Retina (tissue), 1 donor: ENCODE measurements at regions not wholly inside any gene's neighbourhood (a gene's known extent, or its start where the extent isn't known, plus 50 kb on each side); places are given as distances from the start of the nearest gene placed in this dataset.

Experiments used
- DNase-seq: peaks from one replicate; pipeline ENCODE4 v3.0.0-alpha.2; 2016

DNA sequence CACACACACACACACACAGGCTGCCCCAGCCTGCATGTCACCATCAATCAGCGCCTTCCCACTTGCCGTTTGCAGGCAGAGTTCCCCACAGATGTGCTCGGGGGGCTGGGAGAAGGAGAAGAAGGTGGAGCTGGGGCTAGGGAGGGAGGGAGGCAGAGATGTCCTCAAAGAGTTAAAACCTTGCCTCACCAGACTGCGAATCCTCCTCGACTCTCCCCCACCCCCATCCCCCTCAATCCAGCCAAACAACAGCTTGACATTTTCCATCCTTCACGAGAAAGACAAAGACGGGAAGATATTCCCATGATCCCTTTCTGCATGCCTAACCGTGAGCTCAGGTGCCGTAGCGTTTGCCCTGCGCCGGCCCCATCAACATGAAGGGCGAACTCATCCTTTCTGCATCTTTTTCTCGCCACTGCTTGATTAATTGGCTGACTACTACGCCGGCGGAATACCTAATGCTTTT, 365.5 kb downstream of the MIAT start:
- peak; percentile 69 for DNase-seq

DNA sequence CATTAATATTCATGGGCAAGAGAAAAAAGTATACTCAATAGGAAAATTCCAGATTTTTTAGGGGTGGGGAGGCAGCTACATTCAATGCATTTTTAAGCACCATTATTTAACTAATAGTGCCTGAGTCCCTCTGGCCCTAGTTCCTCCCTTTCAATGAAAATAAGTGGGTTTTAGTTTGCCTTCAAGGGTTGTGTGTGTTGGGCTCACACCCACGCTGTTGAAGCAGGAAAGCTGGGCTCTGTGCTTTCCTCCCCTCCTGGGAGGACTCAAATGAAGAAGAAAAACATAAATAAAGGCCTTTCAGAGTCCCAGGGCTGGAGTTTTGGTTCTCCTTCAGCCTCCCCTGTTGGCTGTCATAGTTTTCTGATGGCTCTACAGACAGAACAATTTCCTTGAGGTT, 366.2 kb downstream of the MIAT start:
- no peak for DNase-seq

DNA sequence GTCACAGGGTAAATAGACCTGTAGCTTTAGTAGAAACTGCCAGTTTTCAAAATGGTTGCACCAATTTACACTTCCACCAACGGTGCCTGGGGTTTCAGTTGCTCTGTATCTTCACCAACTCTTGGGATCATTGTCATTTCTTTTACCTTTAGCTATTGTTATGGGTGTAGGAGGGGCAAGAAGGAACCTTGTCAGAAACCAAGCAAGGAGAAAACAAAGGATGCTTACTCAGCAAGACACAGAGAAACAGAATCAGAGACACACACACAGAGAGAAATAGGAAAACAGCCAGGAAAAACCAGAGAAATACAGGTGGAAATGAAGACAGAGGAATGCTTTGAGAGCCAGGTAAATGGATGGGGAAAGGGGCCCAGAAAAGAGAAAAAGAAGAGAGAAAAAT, 367.6 kb downstream of the MIAT start:
- no peak for DNase-seq

DNA sequence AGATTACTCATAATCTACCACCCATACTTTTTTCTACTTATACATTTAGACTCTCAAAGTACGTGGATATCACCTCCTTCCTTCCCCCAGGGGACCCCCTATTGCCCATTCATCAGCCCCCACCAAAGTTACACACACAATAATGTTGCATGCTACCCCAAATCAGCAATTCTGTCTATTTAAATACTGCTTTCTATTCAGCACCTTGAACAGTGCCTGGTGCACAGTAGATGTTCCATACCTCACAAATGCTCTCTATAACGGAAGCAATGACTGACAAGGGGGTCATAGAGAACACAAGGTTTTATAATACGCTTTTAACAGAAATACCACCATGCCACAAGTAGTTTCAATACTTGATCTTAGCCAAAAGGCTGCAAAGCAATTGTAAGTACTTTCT, 370.7 kb downstream of the MIAT start:
- DNase-seq = no peak

DNA sequence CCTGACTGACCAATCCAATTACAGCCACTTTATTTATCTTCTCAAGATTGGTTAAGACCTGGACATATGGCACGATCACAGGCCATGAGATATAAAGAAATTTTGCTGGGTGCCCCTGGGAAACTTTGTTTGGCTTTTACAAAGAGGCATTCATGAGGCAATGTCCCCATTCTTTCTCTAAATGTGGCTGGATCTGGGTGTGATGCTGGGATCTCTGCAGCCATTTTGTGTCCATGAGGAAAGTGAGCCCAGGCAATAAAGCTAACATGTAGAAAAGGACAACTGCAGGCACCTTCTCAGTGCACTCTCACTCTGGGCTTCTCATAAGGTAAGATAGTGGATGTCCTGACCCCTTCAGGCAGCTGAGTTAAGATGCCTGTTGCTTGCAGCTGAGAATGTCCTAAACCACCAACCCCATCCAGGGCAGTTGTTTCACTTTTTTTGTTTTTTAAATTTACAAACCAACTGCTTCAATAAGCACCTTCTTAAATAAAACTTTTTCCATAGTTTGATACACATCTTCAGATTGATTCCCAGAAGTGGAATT, 372.3 kb downstream of the MIAT start:
- DNase-seq = no peak

DNA sequence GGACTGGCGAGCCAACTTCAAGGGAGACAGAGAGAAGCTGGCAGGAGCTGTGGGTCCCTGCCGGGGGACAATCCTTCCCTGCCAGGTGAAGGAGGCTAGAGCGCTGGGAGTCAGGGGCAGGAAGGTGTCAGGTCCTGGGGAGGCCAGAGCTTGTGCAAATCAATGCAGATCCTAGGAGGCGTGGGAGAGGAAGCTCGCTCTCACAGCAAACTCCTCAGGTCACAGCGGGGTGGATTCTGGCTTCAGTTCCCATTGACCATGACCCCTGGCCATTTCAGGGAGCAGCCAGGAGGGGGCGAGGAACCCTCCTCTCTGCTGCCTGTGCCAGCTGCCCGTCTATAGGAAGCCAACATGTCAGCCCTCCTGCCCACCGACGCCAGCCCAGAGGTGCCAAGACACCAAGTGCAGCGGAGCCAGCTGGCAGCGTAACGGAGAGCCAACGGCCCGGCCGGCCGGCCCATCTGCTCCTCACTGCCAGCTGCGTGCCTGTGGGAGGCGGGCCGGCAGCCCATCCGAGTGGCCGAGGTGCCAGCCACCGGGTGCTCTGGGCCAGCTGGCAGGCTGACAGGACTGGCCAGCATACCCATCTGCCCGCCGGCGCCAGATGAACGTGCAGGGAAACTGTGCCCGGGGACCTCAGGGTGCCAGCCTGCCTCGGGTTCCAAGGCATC, 374.8 kb downstream of the MIAT start:
- DNase-seq = peak; percentile 77

DNA sequence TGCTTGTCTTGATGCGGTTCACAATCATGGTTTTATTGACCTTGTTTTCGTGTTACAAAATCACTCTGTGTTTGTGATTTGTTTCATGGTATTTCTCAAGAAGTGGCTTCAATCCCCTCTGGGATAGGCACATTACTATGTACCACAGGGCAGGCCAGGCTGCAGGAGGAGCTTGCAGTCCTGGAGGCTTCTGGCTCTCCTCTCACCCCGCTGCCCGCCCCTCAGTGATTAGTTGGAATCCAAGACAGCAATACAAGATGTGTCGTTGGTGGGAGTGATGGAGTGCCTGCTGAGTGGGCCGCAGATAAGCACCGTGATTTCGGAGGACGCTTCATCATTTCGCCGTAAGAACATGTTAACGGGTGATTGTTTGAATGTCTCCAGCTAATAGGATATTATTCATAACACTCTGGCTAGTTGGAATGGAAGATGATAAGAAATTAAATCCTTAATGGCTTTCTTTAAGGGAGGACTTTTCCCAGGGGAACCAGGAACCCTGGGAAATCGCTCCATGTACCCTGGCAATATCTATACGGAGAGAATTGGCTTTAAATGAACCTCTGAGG, 384.4 kb downstream of the MIAT start:
- peak; percentile 21 for DNase-seq

DNA sequence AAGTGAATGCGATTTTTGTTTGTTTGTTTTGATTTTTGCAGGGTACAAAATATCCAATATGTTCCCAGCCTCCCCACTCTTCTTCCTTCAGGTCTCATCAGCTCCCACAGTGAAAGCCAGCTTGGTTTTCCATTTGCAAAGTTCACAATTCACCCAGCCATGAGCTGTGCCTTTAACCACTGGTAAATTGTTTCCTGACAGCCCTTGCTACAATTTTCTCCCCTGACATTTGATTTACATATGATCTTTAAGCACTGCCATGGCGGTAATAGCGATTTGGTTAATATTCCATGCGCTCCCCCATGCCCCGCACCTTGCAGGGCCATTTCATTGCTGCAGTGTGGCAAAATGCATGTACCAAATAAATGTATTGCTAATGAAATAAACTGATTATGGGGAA, 385.9 kb downstream of the MIAT start:
- DNase-seq = no peak

DNA sequence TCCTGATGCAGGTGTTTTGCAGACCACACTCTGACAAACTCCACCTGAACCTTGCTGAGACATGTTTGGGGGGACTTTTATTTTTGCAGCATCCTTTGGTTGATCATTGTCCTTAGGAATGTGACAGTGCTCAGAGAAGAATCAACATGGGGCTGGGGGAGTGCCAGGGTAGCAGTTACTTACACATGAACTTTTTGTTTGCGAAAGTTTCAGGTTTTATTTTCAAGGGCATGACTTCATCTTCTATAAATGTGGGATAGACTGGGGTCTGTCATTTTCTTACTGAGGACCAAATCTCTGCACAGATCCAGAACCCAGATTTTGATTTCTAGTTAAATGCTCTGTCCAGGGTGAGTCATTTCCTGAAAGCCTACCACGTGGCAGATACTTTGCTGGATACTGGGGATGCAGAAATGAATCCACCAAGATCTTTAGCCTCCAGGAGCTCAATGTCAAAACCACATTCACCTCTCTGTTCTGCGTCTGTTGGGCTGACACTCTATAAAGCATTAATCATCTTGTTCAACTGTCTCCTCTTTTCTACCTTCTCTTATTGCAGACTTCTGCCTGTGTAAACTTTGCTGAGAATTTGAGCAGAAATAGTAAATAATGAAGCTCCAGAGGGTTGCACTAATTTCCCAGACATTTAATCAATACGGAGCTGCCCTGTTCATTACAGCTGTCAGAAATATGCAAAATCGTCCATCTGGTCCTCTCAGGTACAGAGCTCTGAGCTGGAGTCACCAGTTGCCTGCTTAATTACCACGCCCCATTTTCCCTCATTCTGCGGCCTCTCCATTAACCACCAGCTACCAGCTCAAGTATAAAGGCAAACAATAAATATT, 387.9 kb downstream of the MIAT start:
- peak; percentile 32 for DNase-seq

DNA sequence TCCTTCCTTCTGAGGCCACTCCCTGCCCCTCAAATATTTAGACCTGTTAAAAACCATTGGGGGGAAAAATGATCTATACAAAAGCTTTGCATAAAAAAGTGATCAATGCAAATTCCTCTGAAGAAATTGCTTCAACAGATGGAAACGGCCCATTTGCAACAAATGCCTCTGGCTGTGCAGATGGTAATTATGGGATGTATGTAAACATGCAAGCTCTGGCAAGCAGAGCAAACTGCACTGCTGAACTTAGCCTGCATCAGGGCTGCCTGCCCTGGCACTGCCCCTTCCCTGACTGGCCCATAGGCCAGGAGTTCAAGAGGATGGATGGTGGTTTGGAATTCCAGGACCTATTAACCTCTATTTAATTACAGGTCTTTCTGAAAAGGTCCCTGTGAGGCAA, 388.7 kb downstream of the MIAT start:
- DNase-seq = no peak

DNA sequence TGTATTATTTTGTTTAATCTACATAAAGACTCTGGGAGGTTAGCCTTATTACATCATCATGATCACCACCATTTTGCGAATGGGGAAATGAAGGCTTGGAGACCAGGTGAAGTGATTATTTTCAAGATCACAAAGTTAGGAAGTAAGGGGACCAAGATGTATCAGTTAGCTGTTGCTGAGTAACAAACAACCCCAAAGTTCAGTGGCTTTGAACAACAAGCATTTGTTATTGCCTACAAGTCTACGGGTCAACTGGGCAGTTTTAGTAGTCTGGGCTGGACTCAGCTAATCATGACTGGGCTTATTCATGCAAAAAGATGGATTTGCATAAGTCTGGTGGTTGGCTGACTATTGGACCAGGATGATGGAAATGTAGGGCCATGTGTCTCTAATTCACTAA, 389.2 kb downstream of the MIAT start:
- DNase-seq = no peak

DNA sequence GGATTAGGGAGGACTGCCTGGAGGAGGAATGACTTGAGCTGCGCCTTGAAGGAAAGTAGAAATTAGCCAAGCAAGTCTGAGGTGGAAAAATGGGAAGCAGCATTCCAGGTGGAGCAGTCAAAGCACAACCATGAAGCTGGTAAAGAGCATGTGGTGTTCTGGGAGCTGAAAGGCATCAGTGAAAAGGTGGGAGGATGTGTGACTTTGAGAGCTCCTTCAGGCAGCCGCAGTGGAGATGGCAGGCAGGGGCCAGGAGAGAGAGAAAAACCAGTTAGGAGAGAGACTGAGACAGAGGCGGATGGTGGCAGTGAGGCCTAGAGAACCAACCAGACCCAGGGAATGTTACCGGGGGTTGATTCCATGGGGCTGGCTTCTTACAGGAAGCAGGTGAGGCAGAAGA, 393.4 kb downstream of the MIAT start:
- no peak for DNase-seq

DNA sequence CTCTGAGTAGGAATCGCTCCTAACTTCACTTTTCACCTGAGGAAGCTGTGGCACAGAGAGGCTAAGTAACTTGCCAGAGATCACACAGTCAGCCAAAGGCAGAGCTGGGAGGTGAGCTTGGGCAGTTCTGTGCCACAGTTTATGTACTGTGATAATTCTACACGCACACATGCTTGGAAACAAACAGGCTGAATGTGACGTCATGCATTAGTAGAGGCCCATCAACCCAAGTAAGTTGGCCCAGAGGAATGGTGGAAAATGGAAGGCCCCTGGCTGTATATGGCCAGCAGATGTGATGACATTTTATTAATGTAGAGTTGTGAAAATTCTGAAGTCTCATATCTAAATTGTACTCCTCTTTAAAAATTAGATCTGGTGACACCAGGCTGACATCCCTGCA, 394.0 kb downstream of the MIAT start:
- no peak for DNase-seq

DNA sequence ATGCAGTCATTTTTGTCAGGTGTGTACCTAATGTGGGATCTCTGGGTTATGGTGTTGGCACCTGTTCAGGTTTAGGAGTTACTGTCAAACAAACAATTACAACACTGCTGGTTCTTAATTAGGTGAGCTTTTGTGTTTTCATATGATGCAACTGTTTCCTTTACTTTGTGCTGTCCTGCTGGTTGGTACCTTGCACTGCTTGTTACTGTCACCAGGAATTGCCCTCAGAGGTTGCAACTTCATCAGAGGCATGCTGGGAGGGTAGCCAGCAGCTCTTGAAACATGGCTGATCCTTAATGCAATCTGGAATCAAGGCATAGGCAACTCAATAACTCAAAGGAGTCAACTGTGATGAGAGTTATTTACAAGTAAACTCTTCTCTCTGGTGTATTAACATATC, 400.3 kb downstream of the MIAT start:
- no peak for DNase-seq

DNA sequence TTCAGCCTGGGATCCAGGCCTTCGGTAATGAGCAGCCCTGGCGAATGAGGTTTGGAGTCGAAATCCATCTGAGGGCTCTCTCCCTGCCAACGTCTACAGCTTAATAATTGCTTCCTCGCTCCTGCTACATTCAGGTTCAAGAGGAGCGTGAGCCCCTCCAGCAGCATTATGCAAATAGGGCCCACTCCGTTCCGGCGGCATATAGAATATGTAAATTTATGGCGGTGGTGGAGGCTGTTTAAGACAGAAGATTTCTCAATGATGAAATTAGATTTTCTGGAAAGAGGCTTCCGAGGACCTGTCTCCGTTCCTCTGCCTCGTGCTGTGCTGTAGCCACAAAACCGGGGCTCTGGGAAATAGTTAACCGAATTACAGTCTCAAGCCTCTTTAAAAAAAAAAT, 402.8 kb downstream of the MIAT start:
- DNase-seq = no peak

DNA sequence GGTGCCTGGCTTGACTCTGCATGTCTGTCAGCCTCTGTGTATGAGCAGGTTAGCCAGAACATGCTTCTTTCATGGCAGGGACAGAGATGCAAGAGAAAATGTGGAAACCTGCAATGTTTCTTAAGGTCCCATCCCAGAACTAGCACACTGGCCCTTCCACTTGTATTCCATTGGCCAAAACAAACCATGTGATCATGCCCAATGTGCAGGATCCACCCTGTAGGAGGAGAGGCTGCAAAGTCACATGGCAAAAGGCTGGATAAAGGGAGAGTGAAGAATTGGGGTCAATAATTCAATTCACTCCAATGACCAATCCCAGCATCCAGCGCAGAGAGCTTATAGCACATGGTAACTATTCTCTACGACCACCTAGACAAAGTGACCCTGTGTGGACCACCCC, 405.5 kb downstream of the MIAT start:
- no peak for DNase-seq

DNA sequence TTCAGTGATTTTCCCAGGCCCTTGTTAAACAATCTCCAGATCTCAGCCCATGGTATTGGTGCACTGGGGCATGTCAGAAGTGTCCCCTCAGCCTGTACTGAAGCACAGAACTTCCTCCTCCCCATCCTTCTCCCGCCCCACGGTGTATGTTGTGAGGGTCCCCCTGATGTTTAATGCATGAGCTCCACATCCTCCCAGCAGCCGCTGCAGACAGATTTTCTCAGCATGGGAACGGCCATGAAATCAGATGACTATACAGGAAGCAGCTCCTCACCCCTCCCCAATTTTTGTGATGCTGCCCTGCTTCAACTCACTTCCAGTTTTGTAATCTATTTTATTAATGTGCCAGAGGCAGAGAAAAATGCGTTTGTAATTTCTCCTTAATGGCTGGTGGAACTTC, 406.0 kb downstream of the MIAT start:
- DNase-seq = peak; percentile 42

DNA sequence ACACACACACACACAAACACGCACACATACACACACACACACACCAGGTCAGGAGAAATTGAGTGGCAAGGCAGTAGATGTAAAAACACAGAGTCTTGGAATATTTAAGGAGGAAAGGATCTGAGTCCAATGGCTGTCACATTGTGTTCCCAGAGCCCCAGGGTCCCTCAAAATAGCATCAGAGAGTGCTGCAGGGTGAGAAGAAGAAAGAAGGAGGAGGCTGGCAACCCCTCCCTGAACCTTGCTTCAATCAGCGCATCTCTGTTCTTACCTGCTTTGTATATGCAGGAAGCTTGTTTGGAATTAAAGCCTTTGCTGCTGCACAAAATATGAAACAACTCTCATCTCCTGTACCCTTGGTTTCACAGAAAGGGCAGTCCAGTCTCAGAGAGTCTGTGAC, 406.5 kb downstream of the MIAT start:
- DNase-seq = no peak

DNA sequence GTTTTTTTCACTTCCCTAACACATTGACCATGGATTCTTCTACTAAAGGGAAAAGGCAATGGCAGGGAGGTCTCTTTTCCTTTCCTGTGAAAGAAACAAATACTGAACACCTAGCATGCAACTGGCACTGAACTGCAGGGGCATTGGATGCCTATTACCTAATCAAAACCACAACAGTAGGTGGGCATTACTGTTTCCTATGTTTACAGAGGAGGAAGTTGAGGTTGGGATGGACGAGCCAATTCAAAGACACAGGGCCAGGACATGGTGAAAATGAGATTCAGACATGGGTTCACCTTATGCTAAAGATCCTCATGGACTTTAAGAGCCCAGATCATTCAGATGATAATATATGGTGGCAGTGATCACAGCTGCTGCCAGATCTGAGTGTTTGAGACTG, 407.0 kb downstream of the MIAT start:
- no peak for DNase-seq

DNA sequence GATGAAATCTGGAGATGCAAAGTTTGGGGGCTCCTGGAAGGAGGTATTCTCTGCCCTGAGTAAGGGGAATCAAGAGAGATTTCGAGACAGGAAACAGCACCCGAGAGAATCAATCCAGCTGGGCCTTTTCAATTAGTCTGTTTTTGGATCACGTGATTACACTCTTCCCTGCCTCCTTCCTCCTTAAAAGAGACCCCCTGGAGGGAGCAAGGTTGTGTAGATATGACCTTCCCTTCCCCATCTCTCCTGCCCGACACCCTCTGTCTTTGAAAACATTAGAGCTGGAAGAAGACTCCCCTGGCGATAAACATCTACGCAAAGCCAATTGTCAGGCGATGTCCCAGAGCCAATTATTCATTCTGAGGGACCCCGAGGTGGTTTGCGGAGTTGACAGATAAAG, 407.9 kb downstream of the MIAT start:
- peak; percentile 31 for DNase-seq

DNA sequence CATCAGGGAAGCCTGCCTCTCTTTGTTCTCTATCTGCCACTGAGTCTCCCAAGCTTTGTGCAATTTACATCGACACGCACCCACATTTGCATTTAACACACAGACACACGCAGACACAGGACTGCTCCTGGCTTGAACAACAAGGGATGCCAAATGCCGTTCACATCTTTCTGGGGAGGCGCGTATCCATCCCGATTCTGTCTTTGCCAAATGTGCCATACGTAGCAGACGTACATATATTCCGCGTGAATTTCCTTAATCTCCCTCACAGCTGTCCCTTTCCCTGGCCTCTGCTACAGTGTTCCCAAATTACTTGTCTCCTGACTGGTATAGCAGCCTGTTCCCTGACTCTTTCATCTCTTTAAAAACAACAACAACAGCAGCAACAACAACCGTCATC, 409.5 kb downstream of the MIAT start:
- no peak for DNase-seq

DNA sequence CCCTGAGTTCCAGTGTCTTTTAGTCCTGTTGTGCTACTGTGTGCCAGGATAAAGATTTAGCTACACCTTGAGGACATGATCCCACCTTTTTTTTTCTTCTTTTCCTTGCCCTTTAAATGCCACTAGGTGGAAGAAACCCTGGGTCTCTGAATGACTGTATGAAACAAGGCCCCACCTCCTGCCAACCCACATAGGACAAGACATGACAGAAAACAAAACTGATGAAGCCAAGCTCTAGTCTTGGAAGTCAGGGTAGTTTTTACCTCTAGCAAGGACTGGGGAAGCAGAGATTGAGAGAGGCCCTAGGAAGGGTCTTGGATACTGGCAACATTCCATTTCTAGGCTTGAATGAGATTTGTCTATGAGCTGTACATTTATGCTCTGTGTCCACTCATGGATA, 410.7 kb downstream of the MIAT start:
- DNase-seq = no peak

DNA sequence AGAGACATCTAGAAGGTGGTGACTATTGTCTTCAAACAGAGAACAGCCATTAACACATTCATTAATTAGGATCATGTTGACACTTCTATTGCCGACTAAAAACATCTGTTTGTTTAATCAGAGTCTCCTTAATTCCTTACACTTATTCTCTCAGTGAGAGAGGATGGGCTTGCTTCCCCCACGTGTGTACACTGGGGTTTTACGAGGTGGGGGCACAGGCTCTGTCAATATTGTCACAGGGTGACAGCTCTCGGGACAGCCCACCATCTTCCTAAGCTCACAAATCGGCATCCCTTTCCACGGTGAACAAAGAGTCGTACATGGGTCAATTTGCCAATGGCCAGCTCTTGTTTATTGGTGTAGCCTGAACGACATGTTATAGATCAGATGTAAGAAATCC, 413.2 kb downstream of the MIAT start:
- no peak for DNase-seq
